GM12891 (cell line): ENCODE measurements at regions not wholly inside any gene's neighbourhood (a gene's known extent, or its start where the extent isn't known, plus 50 kb on each side); places are given as distances from the start of the nearest gene placed in this dataset.
"Not testable (repeated sequence)": the region's sequence is repeated elsewhere in the genome, so short reads cannot be mapped to it uniquely, and the experiment has no call there.

Source experiments
- DNase-seq: peaks from one replicate; pipeline ENCODE4 v3.0.0; 2011; ENCODE audit warnings: low spot score; ENCODE audit not compliant: insufficient read length
- FAIRE-seq: peaks from 2 replicates; lab custom pipeline; 2011; peaks lifted over from hg19 to GRCh38; lab: Jason Lieb, UNC
- PAX5 ChIP-seq: IDR thresholded peaks from 2 replicates; pipeline ENCODE4 v1.6.1; 2011; ENCODE audit warnings: low read length, moderate library complexity, mild to moderate bottlenecking; ENCODE audit not compliant: insufficient read depth, severe bottlenecking
- POLR2A ChIP-seq: IDR thresholded peaks from 2 replicates; pipeline ENCODE4 v1.6.1; 2011; ENCODE audit warnings: low read depth, low read length, control low read depth
- POLR2AphosphoS5 ChIP-seq: IDR thresholded peaks from 2 replicates; pipeline ENCODE4 v1.6.1; 2011; ENCODE audit warnings: low read depth, low read length, control low read depth
- POU2F2 ChIP-seq: IDR thresholded peaks from 2 replicates; pipeline ENCODE4 v1.6.1; 2011; ENCODE audit warnings: low read depth, mild to moderate bottlenecking, control low read depth, low read length, moderate library complexity
- SPI1 ChIP-seq: IDR thresholded peaks from 2 replicates; pipeline ENCODE4 v1.6.1; 2011; ENCODE audit warnings: low read depth, low read length, control low read depth
- TAF1 ChIP-seq: IDR thresholded peaks from 2 replicates; pipeline ENCODE4 v1.6.1; 2011; ENCODE audit warnings: low read depth, low read length, control low read depth

DNA sequence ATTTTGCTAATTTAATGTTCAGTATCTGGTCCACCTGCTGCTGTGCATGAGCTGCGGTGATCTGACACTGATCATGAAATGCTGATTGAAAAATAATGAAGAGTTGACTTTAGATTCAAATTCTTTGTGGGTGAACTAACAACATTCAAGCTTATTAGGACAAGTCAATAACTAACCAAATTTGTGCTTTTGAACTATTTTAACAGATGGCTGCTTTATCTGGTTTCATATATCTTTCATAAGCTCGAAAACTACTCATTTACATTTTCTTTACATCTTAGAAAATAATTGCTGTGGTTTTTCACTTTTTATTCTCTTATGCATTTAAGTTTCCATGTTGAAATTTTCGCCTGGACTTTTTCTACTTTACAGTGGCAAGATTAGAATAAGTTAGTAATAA lies 274.8 kb upstream of the CCNG1 start:
- DNase-seq (no peak), FAIRE-seq (no peak)
- TF ChIP-seq SPI1: no peak
- TF ChIP-seq PAX5: no peak
- no peak for TF ChIP-seq POU2F2
- no peak for TF ChIP-seq TAF1
- TF ChIP-seq POLR2AphosphoS5: no peak
- TF ChIP-seq POLR2A: no peak

DNA sequence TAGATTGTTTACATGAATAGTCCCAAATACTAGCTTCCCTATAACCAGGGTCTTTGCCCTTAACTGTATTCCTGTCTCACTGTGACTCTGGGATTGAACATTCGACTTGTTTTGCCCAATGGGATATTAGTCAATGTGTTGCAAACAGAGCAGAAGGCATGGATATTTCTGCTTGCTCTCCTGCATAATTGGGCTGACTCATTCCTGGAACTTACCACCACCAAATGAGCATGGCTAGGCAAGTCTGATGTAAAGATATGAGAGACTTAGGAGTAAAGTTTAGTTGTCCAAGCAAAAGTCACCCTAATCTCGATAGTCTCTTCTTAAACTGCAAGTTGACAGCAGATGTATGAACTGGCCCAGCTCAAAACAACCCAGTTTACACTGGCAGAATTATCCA lies 273.5 kb upstream of the CCNG1 start:
- FAIRE-seq: no peak
- no peak for TF ChIP-seq PAX5
- no peak for TF ChIP-seq POU2F2
- TF ChIP-seq TAF1: no peak
- TF ChIP-seq POLR2A: no peak
- TF ChIP-seq POLR2AphosphoS5: no peak
- TF ChIP-seq SPI1: no peak
- no peak for DNase-seq

DNA sequence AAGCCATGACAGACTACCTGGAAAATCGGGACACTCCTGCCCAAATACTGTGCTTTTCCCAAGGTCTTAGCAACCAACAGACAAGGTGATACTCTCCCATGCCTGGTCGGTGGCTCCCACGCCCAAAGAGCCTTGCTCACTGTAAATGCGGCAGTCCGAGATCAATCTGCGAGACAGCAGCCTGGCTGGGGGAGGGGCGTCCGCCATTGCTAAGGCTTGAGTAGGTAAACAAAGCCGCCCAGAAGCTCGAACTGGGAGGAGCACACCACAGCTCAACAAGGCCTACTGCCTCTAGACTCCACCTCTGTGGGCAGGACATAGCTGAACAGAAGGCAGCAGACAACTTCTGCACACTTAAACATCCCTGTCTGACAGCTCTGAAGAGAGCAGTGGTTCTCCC lies 272.1 kb upstream of the CCNG1 start:
- no peak for FAIRE-seq
- no peak for TF ChIP-seq POU2F2
- TF ChIP-seq POLR2A: no peak
- TF ChIP-seq SPI1: no peak
- no peak for TF ChIP-seq TAF1
- TF ChIP-seq POLR2AphosphoS5: no peak
- no peak for TF ChIP-seq PAX5
- DNase-seq: no peak

DNA sequence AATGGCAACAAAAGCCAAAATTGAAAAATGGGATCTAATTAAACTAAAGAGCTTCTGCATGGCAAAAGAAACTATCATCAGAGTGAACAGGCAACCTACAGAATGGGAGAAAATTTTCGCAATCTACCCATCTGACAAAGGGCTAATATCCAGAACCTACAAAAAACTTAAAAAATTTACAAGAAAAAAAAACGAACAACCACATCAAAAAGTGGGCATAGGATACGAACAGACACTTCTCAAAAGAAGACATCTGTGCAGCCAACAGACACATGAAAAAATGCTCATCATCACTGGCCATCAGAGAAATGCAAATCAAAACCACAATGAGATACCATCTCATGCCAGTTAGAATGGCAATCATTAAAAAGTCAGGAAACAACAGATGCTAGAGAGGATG lies 267.2 kb upstream of the CCNG1 start:
- DNase-seq, FAIRE-seq: not testable (repeated sequence)

DNA sequence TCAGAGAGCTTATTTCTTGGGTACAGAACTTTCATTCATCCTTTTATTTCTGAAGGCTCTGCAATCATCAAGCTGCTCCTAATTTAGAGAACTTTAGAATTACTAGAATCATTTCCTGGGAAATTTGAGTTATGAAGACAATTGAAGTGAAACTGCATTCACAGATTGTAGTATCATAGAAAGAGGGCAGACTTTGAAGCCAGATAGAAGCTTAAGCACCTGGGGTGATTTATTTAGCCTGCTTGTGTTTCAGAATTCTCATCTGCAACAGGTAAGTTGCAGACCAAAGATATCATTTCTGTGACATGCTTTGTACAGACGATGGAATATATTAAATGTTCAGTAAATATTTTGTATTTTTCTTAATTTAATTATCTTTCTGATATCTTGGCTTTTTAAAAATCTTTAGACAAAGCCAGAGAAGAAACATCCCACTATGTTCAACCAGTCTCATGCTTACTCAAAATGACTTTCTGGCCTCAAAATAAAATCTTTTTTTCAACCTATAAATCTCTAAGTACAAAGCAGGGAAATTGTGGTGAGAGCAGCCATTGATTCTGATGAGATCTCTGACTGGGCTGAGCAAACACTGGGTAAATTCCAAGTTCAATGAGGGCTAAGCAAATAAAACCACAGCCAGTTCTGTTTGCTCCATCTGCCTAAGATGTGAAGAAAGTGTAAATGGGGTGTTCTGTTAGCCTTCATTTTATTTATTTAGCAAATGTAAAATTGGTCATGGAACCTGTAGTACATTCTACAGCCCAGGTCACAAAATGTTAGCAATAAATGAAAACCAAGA lies 264.7 kb upstream of the CCNG1 start:
- TF ChIP-seq PAX5 (no peak), TAF1 (no peak), POU2F2 (no peak), POLR2A (no peak), SPI1 (no peak), POLR2AphosphoS5 (no peak)
- no peak for FAIRE-seq

DNA sequence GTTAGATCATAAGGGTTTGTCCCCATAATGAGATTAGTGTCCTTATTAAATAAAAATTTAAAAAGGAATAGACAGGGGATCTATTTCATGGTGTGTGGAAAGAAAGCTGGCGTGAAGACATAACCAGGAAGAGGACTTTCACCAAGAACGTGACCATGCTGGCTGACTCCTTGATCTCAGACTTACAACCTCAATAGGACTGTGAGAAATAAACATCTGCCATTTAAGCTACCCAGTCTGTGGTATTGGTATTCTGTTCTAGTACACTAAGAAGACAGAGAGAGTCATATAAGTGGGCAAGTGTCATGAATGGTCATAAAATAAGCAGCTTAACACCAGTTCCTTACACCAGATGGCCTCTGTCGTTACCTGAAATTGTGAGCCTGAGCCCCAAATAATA lies 259.4 kb upstream of the CCNG1 start:
- TF ChIP-seq POLR2A (no peak), SPI1 (no peak), POU2F2 (no peak), PAX5 (no peak), POLR2AphosphoS5 (no peak), TAF1 (no peak)
- FAIRE-seq (no peak), DNase-seq (no peak)

More for the DNA sequence above, 264.7 kb upstream of the CCNG1 start:
- DNase-seq: no peak

DNA sequence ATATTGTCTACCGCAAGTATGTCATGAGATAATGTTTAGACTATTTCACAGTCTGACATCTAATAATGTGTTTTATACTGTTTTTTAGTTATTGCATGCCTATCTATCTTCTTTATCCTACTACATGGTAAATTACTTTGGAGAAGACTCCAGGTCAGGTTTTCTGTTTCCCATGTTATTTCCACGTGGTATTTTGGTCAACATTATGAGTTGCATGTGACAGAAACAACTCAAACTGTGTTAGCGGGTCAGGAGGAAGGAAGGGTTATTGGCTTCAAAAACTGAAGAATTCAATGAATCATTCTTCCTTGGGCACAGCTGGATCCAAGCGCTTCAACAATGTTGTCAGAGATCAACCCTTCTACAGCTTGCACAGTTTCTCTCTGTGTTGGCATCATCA lies 252.1 kb upstream of the CCNG1 start:
- DNase-seq (no peak), FAIRE-seq (no peak)
- TF ChIP-seq TAF1 (no peak), POLR2A (no peak), PAX5 (no peak), POLR2AphosphoS5 (no peak), POU2F2 (no peak), SPI1 (no peak)

DNA sequence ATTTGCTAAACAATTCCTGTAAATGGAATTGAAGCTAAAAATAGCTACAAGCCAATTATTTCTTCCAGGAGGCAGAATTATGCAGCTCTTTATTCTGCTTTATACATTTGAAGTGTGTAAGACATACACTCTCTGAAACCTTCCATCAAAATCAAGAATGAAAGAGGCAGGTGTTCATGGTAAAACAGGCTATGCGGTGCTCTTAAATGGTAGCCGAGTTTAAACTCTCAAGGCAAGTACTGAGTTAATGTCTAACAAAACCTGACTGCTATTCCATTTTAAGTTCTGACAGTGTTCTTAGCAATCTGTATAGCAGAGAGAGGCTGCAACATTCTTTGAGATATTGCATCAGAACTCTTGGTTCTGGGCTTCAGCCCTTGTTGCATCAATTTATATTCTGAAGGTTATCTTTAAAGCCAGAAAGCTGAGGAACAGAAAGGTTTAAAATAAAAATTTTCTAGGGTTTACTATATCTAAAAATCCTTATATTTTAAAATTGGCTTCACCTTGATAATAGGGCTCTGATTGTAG lies 248.3 kb upstream of the CCNG1 start:
- DNase-seq: no peak
- TF ChIP-seq TAF1 (no peak), POLR2AphosphoS5 (no peak), POU2F2 (no peak)

DNA sequence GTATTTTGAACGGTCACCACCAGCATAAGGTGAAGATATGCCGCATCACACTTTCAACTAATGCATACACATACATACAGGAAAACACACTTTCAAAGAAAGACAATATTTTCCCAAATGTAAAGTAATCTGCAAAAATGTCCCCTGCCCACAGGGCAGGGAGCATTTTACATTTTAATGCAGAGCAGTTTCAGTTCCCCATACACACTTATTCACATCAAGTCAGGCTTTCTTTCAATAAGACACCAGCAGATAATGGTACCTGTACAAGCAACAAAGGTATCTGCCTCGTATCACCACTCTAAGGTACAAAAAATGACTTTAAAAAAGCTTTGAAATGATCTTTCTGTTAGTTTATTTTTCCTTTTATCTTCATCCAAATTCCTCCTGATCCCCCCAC lies 247.1 kb upstream of the CCNG1 start:
- TF ChIP-seq TAF1 (no peak), SPI1 (peak; percentile 92), POLR2AphosphoS5 (no peak)
- DNase-seq: no peak
- FAIRE-seq: no peak

More for the DNA sequence above, 248.3 kb upstream of the CCNG1 start:
- no peak for FAIRE-seq

DNA sequence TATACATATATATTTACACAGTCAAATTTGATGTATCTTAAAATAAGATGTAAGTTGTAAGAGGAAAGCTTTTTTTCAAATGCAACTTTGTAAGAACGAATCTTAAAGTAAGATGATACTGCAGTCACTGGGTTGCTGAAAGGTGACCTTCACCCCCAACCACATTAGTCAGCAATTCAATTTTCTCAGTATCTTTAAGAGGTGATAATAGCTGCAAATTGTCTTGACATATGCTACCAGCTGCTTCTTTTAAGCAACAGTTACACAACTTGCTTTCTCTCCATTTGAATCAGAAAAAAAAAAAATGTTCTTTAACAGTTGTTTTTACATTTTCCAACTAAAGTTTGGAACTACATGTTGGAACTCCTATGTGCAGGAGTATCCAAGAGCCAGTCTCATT lies 246.6 kb upstream of the CCNG1 start:
- DNase-seq (no peak), FAIRE-seq (no peak)
- TF ChIP-seq TAF1 (no peak), PAX5 (no peak), POU2F2 (no peak), SPI1 (no peak), POLR2AphosphoS5 (no peak), POLR2A (no peak)

DNA sequence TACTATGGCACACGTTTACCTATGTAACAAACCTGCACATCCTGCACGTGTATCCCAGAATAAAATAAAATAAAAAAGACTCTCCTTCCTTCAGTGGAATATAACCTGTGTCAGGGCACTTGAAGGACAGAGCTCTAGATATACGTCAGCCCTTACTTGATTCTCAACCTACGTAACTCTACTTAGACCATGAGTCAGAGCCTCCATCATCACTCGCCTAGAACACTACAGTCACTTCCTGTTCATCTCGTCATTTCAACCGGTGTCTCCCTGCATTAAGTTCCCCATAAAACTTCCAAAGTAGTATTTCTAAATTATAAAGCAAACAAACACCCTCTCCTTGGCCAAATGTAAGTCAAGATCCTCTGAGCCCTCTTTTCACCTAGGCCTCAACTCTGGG lies 243.5 kb upstream of the CCNG1 start:
- no peak for FAIRE-seq
- TF ChIP-seq SPI1 (no peak), POLR2AphosphoS5 (no peak), PAX5 (no peak), POU2F2 (no peak), TAF1 (no peak), POLR2A (no peak)

More for the DNA sequence above, 243.5 kb upstream of the CCNG1 start:
- DNase-seq: no peak
